ENCODE measurements at regions not wholly inside any gene's neighbourhood (a gene's known extent, or its start where the extent isn't known, plus 50 kb on each side); places are given as distances from the start of the nearest gene placed in this dataset.

DNA sequence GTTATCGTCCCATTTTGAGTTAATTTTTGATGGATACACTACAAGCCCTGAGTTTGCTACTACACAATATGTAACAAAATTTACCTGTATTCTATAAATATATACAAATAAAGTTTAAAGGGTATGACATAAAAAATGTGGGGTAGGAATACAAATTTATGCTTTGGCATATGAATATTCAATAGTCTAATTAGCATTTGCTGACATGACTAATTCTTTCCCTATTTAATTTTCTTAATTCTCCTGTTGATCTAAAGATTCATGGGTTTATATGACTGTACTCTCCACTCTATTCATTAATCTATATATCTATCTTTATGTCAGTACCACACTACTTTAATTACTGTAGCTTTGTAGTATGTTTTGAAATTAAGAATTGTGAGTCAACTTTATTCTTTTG lies 1840.7 kb upstream of the FLRT2 start:
- Histone ChIP-seq H3K36me3 (no peaks in the 10 kb centered on the region), H3K27me3 (no peaks in the 10 kb centered on the region), H3K4me3 (no peak overlapping the region), H3K4me1 (no peaks in the 10 kb centered on the region), H3K9me3 (no peaks in the 10 kb centered on the region), H3K27ac (no peak overlapping the region)
- 96% methylated on average over 1 of the region's 1 CpG for WGBS
- TF ChIP-seq POLR2AphosphoS5 (IDR thresholded peaks at IDR 0.05) (no peak), EP300 (IDR thresholded peaks at IDR 0.05) (no peak), POLR2A (IDR thresholded peaks at IDR 0.05) (no peak)
- TF ChIP-seq, protein P1, sequence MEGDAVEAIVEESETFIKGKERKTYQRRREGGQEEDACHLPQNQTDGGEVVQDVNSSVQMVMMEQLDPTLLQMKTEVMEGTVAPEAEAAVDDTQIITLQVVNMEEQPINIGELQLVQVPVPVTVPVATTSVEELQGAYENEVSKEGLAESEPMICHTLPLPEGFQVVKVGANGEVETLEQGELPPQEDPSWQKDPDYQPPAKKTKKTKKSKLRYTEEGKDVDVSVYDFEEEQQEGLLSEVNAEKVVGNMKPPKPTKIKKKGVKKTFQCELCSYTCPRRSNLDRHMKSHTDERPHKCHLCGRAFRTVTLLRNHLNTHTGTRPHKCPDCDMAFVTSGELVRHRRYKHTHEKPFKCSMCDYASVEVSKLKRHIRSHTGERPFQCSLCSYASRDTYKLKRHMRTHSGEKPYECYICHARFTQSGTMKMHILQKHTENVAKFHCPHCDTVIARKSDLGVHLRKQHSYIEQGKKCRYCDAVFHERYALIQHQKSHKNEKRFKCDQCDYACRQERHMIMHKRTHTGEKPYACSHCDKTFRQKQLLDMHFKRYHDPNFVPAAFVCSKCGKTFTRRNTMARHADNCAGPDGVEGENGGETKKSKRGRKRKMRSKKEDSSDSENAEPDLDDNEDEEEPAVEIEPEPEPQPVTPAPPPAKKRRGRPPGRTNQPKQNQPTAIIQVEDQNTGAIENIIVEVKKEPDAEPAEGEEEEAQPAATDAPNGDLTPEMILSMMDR (IDR thresholded peaks at IDR 0.05), result no peak
- DNase-seq (ENCODE audit: low spot score in 2 of 2), result no peak

DNA sequence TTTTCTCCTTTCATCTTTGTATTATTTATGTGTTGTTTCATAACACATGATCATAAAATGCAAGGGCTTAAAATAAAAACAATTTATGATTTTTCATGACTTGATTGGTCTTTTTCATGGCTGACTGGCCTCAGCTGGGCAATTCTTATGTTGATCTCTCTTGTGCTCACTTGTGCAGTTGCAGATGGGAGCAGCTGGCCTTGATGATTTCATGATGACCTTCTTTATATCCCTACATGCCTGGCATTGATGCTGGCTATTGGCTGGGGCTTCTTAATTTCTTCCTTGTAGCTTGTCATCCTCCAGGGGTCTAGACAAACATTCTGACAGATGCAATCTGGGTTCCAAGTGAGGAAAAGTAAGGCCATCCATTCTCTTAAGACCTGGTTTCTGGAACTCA lies 1832.8 kb upstream of the FLRT2 start:
- H3K4me3 ChIP-seq, result no peak overlapping the region
- H3K4me1 ChIP-seq, result no peaks in the 10 kb centered on the region
- no peaks in the 10 kb centered on the region for H3K27me3 ChIP-seq
- no peak for DNase-seq (ENCODE audit: low spot score in 2 of 2)
- TF ChIP-seq POLR2A (IDR thresholded peaks at IDR 0.05), result no peak
- TF ChIP-seq POLR2AphosphoS5 (IDR thresholded peaks at IDR 0.05), result no peak
- TF ChIP-seq EP300 (IDR thresholded peaks at IDR 0.05), result no peak
- no peaks in the 10 kb centered on the region for H3K9me3 ChIP-seq
- H3K36me3 ChIP-seq, result no peaks in the 10 kb centered on the region
- H3K27ac ChIP-seq, result no peak overlapping the region

DNA sequence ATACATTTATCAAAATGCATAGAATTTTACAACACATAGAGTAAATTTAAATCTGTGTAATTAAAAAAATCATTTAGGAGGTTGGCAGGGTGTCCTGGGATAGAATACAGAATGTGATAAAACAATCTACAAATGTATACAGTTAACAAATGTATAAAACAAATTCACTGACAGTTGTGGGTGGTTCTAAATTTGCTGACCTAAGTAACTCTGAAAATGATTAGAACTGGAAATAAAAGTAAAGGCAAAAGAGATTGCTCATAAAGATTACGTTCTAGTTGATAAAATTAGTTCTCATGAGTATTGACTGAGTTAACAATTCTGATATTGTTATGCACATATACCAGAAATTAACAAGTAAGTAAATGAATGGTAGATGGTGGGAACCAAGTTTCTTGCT lies 1827.3 kb upstream of the FLRT2 start:
- DNase-seq (ENCODE audit: low spot score in 2 of 2), result no peak
- 57% methylated on average over 1 of the region's 1 CpG for WGBS

DNA sequence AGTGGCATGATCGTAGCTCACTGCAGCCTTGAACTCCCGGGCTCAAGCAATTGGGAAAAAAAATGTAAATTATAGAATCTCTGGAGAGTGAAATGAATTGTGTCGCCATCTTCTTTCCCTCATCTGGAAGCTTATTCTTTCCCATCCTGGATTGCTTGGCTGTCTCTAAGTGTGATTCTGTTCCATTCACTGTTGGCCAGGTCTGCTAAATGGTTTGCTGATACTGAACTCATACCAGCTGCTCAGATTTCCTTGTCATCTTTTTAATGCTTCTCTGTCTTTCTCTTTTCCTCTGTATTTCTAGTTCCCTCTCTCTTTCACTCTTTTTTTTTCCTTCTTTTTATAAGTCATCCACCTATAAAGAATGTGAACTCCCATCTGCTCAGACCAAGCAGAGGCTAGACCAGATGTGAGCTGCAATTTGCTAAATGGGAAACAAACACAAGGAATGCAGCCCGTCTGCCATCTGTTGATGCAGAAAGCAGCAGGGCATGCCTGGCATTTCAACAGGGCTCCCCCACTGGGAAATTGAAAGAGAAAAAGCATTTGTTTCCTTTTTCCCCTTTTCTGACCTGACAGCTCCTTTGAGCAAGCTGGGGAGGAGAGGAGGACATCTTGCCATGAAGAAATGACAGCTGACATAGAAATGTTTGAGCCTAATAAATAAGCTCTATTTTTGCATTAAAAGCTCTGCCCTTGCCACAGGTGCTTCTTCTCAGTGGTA lies 1823.6 kb upstream of the FLRT2 start:
- 64% methylated on average over 4 of the region's 4 CpGs for WGBS
- TF ChIP-seq POLR2AphosphoS5 (IDR thresholded peaks at IDR 0.05), result no peak
- TF ChIP-seq POLR2A (IDR thresholded peaks at IDR 0.05), result no peak
- TF ChIP-seq, protein P1 (IDR thresholded peaks at IDR 0.05), result no peak
- no peak for TF ChIP-seq EP300 (IDR thresholded peaks at IDR 0.05)
- Histone ChIP-seq H3K27ac (no peak overlapping the region), H3K4me1 (no peaks in the 10 kb centered on the region), H3K9me3 (no peaks in the 10 kb centered on the region), H3K27me3 (no peaks in the 10 kb centered on the region), H3K36me3 (no peaks in the 10 kb centered on the region), H3K4me3 (no peak overlapping the region)
- no peak for DNase-seq (ENCODE audit: low spot score in 2 of 2)

More for the DNA sequence above, 1827.3 kb upstream of the FLRT2 start:
- Histone ChIP-seq H3K4me3 (no peak overlapping the region), H3K36me3 (no peaks in the 10 kb centered on the region), H3K9me3 (no peaks in the 10 kb centered on the region), H3K27me3 (no peaks in the 10 kb centered on the region), H3K27ac (no peak overlapping the region), H3K4me1 (no peaks in the 10 kb centered on the region)
- no peak for TF ChIP-seq EP300 (IDR thresholded peaks at IDR 0.05)
- TF ChIP-seq, protein P1 (IDR thresholded peaks at IDR 0.05), result no peak
- TF ChIP-seq POLR2A (IDR thresholded peaks at IDR 0.05), result no peak
- no peak for TF ChIP-seq POLR2AphosphoS5 (IDR thresholded peaks at IDR 0.05)

DNA sequence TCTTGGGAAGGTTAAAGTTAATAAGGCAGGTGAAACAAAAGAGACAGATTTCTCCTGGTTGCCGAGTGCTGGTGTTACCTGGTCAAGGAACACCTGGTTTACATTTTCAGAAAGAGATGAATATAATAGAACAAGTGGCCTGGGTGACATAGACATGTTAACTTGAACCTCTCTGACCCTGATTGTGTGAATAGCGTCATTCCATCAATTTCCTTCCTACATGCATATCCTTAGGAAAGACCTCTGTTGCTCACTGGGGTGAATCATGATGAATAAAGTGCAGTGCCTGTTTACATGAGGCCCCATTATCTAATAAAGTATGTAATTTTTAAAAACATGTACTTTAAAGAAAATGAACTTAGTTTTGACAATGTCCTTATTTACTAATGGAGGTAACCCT lies 1822.9 kb upstream of the FLRT2 start:
- H3K4me1 ChIP-seq, result no peaks in the 10 kb centered on the region
- WGBS, result 69% methylated on average over 2 of the region's 2 CpGs
- no peak overlapping the region for H3K4me3 ChIP-seq
- H3K36me3 ChIP-seq, result no peaks in the 10 kb centered on the region
- no peaks in the 10 kb centered on the region for H3K9me3 ChIP-seq
- no peak overlapping the region for H3K27ac ChIP-seq
- TF ChIP-seq, protein P1 (IDR thresholded peaks at IDR 0.05), result no peak
- TF ChIP-seq EP300 (IDR thresholded peaks at IDR 0.05) (no peak), POLR2A (IDR thresholded peaks at IDR 0.05) (no peak), POLR2AphosphoS5 (IDR thresholded peaks at IDR 0.05) (no peak)
- no peak for DNase-seq (ENCODE audit: low spot score in 2 of 2)
- H3K27me3 ChIP-seq, result no peaks in the 10 kb centered on the region

DNA sequence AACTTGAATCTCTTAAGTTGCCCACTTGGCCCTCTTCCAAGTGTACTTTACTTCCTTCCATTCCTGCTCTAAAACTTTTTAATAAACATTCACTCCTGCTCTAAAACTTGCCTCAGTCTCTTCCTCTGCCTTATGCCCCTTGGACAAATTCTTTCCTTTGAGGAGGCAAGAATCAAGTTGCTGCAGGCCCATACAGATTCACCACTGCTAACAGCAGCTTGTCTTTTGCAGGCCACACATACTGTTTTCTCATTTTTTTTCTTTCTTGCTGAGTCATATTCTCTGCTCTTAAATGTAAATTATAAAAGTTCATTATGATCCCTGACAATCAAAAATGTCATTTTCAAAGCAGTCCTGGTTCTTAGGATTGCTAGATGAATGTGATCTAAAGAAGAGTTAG lies 1820.8 kb upstream of the FLRT2 start:
- Histone ChIP-seq H3K27me3 (no peaks in the 10 kb centered on the region), H3K36me3 (no peaks in the 10 kb centered on the region), H3K4me3 (no peak overlapping the region), H3K4me1 (no peaks in the 10 kb centered on the region), H3K9me3 (no peaks in the 10 kb centered on the region), H3K27ac (no peak overlapping the region)
- no peak for DNase-seq (ENCODE audit: low spot score in 2 of 2)
- TF ChIP-seq POLR2A (IDR thresholded peaks at IDR 0.05) (no peak), EP300 (IDR thresholded peaks at IDR 0.05) (no peak), POLR2AphosphoS5 (IDR thresholded peaks at IDR 0.05) (no peak)
- TF ChIP-seq, protein P1 (IDR thresholded peaks at IDR 0.05), result no peak
